Urothelium cell line (cell line): ENCODE measurements at regions not wholly inside any gene's neighbourhood (a gene's known extent, or its start where the extent isn't known, plus 50 kb on each side); places are given as distances from the start of the nearest gene placed in this dataset.

Experiments
- DNase-seq: peaks from one replicate; pipeline ENCODE4 v3.0.0; 2011; ENCODE audit warnings: low spot score, mixed read lengths
- FAIRE-seq: peaks from 2 replicates; lab custom pipeline; 2011; peaks lifted over from hg19 to GRCh38; lab: Jason Lieb, UNC

DNA sequence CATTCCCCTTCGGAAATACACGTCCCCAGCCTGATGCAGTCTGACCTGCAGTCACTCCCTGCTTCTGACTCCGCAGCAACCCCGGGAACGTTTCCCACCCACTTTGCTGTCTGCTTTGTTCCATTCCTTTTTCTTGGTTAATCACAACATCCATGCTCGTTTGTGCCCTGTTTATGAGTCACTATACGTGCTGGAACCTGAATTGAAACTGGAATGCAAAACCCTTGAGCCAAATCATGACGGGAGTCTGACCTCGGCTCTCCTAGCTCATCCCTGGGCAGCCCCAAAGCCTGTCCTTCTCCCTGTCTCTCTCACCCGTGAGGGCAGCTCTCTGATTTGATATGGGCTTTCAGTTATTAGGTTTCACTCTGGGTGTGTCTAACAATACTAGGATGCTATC is 57.1 kb upstream of the RNF152 start:
- no peak for FAIRE-seq
- peak; percentile 7 for DNase-seq

DNA sequence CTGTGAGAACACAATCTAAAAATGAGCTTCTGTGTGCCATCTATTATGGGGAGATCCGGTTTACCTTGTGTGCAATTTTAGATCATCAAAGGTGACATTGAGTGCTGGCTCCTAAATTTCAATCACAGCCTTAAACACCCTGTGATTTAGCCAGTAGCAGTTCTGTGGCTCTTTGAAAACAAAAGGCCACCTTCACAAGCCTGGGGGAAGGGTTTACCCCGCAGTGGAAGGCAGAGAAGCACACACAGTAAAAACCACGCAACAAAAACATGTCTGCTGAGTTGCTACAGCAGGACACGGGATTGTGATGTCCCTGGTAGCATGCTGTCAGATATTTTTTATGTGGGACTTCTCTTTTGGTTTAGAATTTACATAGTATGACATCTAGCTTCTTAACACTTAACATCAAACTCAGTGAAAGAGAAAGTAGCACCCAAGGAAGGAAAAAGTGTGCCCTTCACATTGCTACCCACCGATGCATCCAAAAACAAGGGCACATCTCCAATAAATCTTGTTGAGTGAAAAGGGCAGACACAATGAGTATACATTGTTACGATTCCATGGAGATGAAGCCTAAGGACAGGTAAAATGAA is 56.1 kb upstream of the RNF152 start:
- FAIRE-seq (no peak), DNase-seq (no peak)

DNA sequence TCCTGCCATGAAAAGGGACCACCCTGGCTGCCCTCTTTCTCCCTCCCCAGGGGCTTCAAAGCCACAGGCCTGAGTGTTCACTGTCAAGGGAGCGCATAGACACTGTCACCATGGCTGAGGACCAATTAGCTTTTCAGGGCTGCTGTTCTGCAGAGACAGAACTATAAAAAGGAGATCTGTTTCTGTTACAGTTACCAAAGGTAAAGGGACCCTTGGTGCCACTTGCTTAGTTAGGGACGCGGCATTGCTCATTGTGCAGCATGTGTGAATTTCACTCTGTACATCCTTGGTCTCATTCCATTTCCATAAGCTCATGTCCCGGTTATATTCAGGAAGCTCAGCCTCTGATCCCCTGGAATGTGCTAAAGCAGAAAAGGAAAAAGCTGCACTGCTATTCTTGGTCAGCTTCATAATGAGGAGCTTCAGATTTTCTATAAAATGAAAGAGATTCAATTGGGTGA is 55.5 kb upstream of the RNF152 start:
- DNase-seq (no peak), FAIRE-seq (no peak)

DNA sequence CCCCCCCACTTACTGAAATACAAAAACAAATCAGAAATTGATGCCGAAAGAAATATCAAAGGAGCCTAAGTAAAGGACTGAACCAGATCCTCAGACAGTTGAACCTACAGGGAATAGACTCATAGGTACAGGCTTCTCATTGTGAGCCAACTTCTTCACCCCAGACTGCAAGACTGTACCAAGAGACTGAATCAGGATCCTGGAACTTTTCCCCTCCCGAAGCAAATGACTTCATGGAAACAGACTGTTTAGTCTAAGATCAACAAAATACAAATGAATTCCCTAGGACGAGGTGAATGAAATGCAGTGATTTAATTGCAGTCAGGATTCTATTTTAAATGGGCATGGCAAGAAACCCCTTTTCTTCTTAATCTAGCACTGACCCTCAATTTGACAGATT is 53.6 kb upstream of the RNF152 start:
- FAIRE-seq (no peak), DNase-seq (no peak)

DNA sequence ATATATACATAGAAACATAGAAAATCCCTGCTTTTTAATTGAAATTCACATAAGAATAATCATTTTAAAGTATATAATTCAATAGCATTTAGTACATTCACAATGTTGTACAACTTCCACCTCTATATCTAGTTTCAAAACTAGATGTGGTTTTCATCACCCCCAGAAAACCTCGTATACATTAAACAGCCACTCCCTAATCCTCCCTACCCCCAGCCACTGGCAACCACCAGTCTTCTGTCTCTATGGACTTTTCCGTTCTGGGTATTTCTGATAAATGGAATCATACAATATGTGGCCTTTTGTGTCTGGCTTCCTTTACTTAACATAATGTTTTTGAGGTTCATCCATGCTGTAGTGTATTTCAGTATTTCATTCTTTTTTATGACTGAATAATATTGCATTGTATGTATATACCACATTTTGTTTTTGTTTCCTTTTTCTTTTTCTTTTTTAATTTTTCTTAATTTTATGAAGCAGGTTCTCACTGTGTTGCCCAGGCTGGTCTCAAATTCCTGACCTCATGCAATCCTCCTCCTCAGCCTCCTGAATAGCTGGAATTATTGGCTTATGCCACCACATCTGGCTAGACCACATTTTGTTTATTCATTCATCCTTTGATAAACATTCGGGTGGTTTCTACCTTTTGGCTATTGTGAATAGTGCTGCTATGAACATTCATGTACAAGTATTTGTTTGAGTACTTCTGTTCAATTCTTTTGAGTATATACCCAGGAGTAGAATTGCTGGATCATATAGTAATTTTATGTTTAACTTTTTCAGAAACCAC is 50.6 kb upstream of the RNF152 start:
- FAIRE-seq (no peak), DNase-seq (no peak)
